B cell (primary cell): ENCODE measurements at regions not wholly inside any gene's neighbourhood (a gene's known extent, or its start where the extent isn't known, plus 50 kb on each side); places are given as distances from the start of the nearest gene placed in this dataset.

Source experiments
- ATAC-seq: fragments of 200-7000 bp; cut with Tn5 transposase; one replicate; pipeline ENCODE4 v1.10.0; 2021; ENCODE audit warnings: low read depth, mild to moderate bottlenecking, moderate number of reproducible peaks, moderate library complexity
- CTCF ChIA-PET: fragments of 350-600 bp; sonication (Branson Sonifier 250); formaldehyde crosslinking; loops from one replicate; lab custom pipeline; 2021; ENCODE audit warnings: antibody characterized with exemption, inconsistent platforms; lab: Charles Lee
- POLR2A ChIA-PET: fragments of 350-600 bp; sonication (Branson Sonifier 250); formaldehyde crosslinking; loops from one replicate; lab custom pipeline; 2021; ENCODE audit warnings: antibody characterized with exemption; lab: Charles Lee
- DNase-seq: peaks from one replicate; pipeline ENCODE4 v3.0.0; 2013
- H2AFZ ChIP-seq: 2 replicates; pipeline ENCODE4 v1.6.1; 2012; ENCODE audit warnings: mild to moderate bottlenecking, low read depth, low read length; ENCODE audit not compliant: insufficient read depth, poor library complexity, severe bottlenecking
- H3K27ac ChIP-seq, 2 donors: 1 replicate in 1 of 2; 2 replicates in 1 of 2; pipeline ENCODE4 v1.5.1; 2012 to 2013; ENCODE audit warnings: low read length in 2 of 2, mild to moderate bottlenecking in 2 of 2, moderate library complexity in 1 of 2
- H3K27me3 ChIP-seq, 4 experiments: fragments of 200-600 bp in 1 of 4; sonication (generic) in 1 of 4; replicated peaks in 1 of 4; 1 replicate in 2 of 4; 2 replicates in 2 of 4; pipeline versions ENCODE4 v1.6.1 to v1.7.0; 2013 to 2016; ENCODE audit warnings: low read length in 3 of 4, mild to moderate bottlenecking in 2 of 4, mixed read lengths in 1 of 4, moderate library complexity in 1 of 4; ENCODE audit not compliant: insufficient read depth in 4 of 4, control insufficient read depth in 3 of 4; ENCODE audit errors: control extremely low read depth in 1 of 4
- H3K36me3 ChIP-seq, 2 experiments: replicated peaks in 1 of 2; 1 replicate in 1 of 2; 2 replicates in 1 of 2; pipeline versions ENCODE4 v1.6.1 to v1.7.1; 2013; ENCODE audit warnings: low read length in 1 of 2; ENCODE audit not compliant: insufficient read depth in 2 of 2, control insufficient read depth in 1 of 2; ENCODE audit errors: control extremely low read depth in 1 of 2, extremely low read depth in 1 of 2
- H3K4me1 ChIP-seq, 2 donors: fragments of 200-600 bp in 1 of 2; sonication (generic) in 1 of 2; 1 replicate in 1 of 2; 2 replicates in 1 of 2; pipeline versions ENCODE4 v1.5.1 to v1.6.1; 2013 to 2017; ENCODE audit warnings: low read length in 2 of 2; ENCODE audit not compliant: control insufficient read depth in 2 of 2, insufficient read depth in 2 of 2
- H3K4me2 ChIP-seq: replicated peaks from 2 replicates; pipeline ENCODE3; 2012; ENCODE audit warnings: mild to moderate bottlenecking, low read depth, low read length; ENCODE audit not compliant: poor library complexity, severe bottlenecking
- H3K4me3 ChIP-seq, 5 experiments: fragments of 200-600 bp in 1 of 5; sonication (generic) in 1 of 5; 1 replicate in 3 of 5; 2 replicates in 2 of 5; pipeline versions ENCODE4 v1.5.1 to v1.7.0; 2011 to 2016; ENCODE audit warnings: low read length in 4 of 5, mild to moderate bottlenecking in 4 of 5, low read depth in 2 of 5, control low read depth in 1 of 5, moderate library complexity in 1 of 5; ENCODE audit not compliant: insufficient read depth in 1 of 5; ENCODE audit errors: control extremely low read depth in 1 of 5, extremely low read depth in 1 of 5
- H3K79me2 ChIP-seq: fragments of 200-600 bp; sonication (generic); one replicate; pipeline ENCODE4 v1.6.0; 2016; ENCODE audit warnings: low read length; ENCODE audit not compliant: control insufficient read depth, insufficient read depth
- H3K9ac ChIP-seq: fragments of 200-600 bp; sonication (generic); 2 replicates; pipeline ENCODE4 v1.6.1; 2017; ENCODE audit warnings: mild to moderate bottlenecking, low read length, moderate library complexity
- H3K9me3 ChIP-seq, 3 donors: one replicate each; pipeline versions ENCODE4 v1.6.1 to v1.7.1; 2013; ENCODE audit warnings: low read length in 2 of 3; ENCODE audit not compliant: control insufficient read depth in 2 of 3, insufficient read depth in 1 of 3; ENCODE audit errors: control extremely low read depth in 1 of 3
- H4K20me1 ChIP-seq: 2 replicates; pipeline ENCODE4 v1.6.0; 2012; ENCODE audit warnings: mild to moderate bottlenecking, low read length; ENCODE audit not compliant: insufficient read depth, control insufficient read depth, poor library complexity, severe bottlenecking
- H3K27ac Mint-ChIP-seq: one replicate; pipeline ENCODE4 v1.8.0; 2021; ENCODE audit warnings: mixed read lengths
- H3K27me3 Mint-ChIP-seq: one replicate; pipeline ENCODE4 v1.8.0; 2021; ENCODE audit warnings: mixed read lengths
- H3K4me1 Mint-ChIP-seq: one replicate; pipeline ENCODE4 v1.8.0; 2021; ENCODE audit warnings: mixed read lengths
- H3K4me3 Mint-ChIP-seq: one replicate; pipeline ENCODE4 v1.8.0; 2021; ENCODE audit warnings: mixed read lengths
- H3K9me3 Mint-ChIP-seq: one replicate; pipeline ENCODE4 v1.8.0; 2022; ENCODE audit warnings: mixed read lengths; ENCODE audit not compliant: insufficient read depth
- EZH2 ChIP-seq: IDR thresholded peaks from 2 replicates; pipeline ENCODE4 v1.6.1; 2012; ENCODE audit warnings: borderline replicate concordance, low read depth, mild to moderate bottlenecking, moderate library complexity, low read length; ENCODE audit not compliant: insufficient read depth, poor library complexity, severe bottlenecking
- WGBS: methylation state at CpG from one replicate; pipeline ENCODE4 v1.1.5; 2013; ENCODE audit warnings: missing lambda C conversion rate; ENCODE audit not compliant: insufficient coverage; 5-methylcytosine and 5-hydroxymethylcytosine counted together
- intact Hi-C: fragments of 100-400 bp; cut with micrococcal nuclease; formaldehyde crosslinking; loops from one replicate; pipeline ENCODE4 v1.10.0; 2022
- TF ChIP-seq, protein P1 (sequence below): fragments of 200-600 bp; IDR thresholded peaks from one replicate; pipeline ENCODE4 v1.8.0; 2022; ENCODE audit warnings: antibody characterized with exemption, mild to moderate bottlenecking

GRCh38 chr7:124379296-124379695, 346.4 kb upstream of the TMEM229A start:
- Histone ChIP-seq H3K36me3 (no peaks in the 10 kb centered on the region), H3K4me1 (no peaks in the 10 kb centered on the region), H4K20me1 (no peaks in the 10 kb centered on the region), H3K27ac (no peak overlapping the region), H3K79me2 (no peaks in the 10 kb centered on the region), H2AFZ (no peak overlapping the region), H3K4me3 (no peak overlapping the region), H3K4me2 (no peak overlapping the region), H3K9ac (no peak overlapping the region), H3K27me3 (no peaks in the 10 kb centered on the region), H3K9me3 (no peaks in the 10 kb centered on the region)
- 100% methylated on average over 1 of the region's 1 CpG for WGBS
- H3K4me3 Mint-ChIP-seq: no peak overlapping the region
- POLR2A ChIA-PET: no interaction called here
- no peaks in the 10 kb centered on the region for H3K27me3 Mint-ChIP-seq
- DNase-seq: no peak
- CTCF ChIA-PET: no interaction called here
- no peaks in the 10 kb centered on the region for H3K9me3 Mint-ChIP-seq
- intact Hi-C loops: no loop called here
- ATAC-seq: no peak
- TF ChIP-seq, protein P1, sequence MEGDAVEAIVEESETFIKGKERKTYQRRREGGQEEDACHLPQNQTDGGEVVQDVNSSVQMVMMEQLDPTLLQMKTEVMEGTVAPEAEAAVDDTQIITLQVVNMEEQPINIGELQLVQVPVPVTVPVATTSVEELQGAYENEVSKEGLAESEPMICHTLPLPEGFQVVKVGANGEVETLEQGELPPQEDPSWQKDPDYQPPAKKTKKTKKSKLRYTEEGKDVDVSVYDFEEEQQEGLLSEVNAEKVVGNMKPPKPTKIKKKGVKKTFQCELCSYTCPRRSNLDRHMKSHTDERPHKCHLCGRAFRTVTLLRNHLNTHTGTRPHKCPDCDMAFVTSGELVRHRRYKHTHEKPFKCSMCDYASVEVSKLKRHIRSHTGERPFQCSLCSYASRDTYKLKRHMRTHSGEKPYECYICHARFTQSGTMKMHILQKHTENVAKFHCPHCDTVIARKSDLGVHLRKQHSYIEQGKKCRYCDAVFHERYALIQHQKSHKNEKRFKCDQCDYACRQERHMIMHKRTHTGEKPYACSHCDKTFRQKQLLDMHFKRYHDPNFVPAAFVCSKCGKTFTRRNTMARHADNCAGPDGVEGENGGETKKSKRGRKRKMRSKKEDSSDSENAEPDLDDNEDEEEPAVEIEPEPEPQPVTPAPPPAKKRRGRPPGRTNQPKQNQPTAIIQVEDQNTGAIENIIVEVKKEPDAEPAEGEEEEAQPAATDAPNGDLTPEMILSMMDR: no peak
- TF ChIP-seq EZH2: no peak
- no peaks in the 10 kb centered on the region for H3K4me1 Mint-ChIP-seq
- H3K27ac Mint-ChIP-seq: no peak overlapping the region

DNA sequence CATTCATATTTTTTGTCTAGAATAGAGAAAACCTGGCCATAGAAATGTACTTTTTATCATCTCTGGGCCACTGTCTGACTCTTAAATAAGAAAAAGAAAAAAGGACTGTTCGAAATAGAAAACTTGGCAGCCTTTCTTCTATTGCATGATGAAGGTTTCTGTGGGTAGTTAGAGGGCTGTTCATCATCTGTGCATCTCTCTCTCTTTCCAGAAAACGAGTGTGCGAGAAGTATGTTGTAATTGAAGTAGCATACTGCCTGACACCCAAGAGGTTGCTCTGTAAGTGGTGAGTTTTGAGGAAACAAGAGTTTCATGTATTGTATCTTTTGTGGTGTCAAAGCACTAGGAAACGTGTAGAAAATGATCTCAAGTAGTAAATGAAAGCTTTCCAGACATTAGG, 343.2 kb upstream of the TMEM229A start:
- no peaks in the 10 kb centered on the region for H3K27me3 ChIP-seq
- H3K4me1 ChIP-seq: no peaks in the 10 kb centered on the region
- CTCF ChIA-PET: no interaction called here
- H3K79me2 ChIP-seq: no peaks in the 10 kb centered on the region
- H3K4me3 Mint-ChIP-seq: no peak overlapping the region
- H3K9ac ChIP-seq: no peak overlapping the region
- intact Hi-C loops: no loop called here
- H3K9me3 Mint-ChIP-seq: no peaks in the 10 kb centered on the region
- no peaks in the 10 kb centered on the region for H3K4me1 Mint-ChIP-seq
- H4K20me1 ChIP-seq: no peaks in the 10 kb centered on the region
- ATAC-seq (no peak), DNase-seq (no peak)
- H3K27me3 Mint-ChIP-seq: no peaks in the 10 kb centered on the region
- no peak overlapping the region for H3K27ac ChIP-seq
- no peak for TF ChIP-seq EZH2
- TF ChIP-seq, protein P1: no peak
- H3K36me3 ChIP-seq: no peaks in the 10 kb centered on the region
- H2AFZ ChIP-seq: no peak overlapping the region
- no peak overlapping the region for H3K27ac Mint-ChIP-seq
- POLR2A ChIA-PET: no interaction called here
- no peak overlapping the region for H3K4me3 ChIP-seq
- no peaks in the 10 kb centered on the region for H3K9me3 ChIP-seq
- WGBS: 80% methylated on average over 1 of the region's 4 CpGs
- no peak overlapping the region for H3K4me2 ChIP-seq
